ENCODE measurements at regions not wholly inside any gene's neighbourhood (a gene's known extent, or its start where the extent isn't known, plus 50 kb on each side); places are given as distances from the start of the nearest gene placed in this dataset.
A peak's percentile ranks its signal among the peaks of the same experiment; 100 is the strongest.

DNA sequence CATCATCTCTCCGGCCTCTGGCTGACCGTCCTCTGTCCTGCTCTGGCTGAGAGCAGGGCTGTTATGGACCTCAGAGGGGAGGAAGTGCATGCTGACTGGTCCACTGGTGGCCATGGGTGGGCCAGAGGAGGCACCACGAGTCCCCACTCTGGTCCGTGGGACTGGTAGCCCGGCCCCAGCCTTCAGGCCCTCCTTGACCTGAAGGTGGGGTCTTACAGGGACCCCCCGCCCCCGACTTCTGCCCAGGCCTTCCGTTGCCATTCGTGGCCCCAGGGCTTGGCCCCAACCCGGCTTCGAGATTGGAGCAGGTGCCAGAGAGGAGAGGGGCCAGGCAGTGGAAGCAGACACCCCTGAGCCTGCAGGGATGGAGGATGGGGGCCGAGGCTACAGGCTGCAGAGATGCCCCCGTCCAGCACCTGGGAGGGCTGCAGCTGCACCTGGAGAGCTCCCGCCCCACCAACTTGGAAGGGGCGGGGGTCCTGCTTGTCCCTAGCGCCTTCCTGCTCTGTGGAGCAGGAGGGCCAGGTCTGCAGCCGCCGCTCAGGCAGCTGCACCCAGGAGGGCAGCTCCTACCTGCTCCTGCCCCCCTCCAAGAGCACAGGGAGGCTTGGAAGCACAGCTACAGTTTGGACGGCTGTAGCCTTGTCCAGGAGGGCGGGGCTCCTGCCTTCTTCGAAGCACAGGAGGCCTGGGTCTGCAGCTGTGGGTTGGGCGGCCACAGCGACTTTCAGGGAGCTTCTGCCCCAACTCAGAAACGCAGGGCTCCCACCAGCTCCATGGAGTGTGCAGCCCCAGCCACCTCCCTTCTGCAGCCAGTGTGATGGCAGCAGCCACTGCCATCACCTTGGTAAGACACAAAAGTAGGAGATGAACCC is 142.5 kb downstream of the KLF13 start:
- TF ChIP-seq, protein P1, sequence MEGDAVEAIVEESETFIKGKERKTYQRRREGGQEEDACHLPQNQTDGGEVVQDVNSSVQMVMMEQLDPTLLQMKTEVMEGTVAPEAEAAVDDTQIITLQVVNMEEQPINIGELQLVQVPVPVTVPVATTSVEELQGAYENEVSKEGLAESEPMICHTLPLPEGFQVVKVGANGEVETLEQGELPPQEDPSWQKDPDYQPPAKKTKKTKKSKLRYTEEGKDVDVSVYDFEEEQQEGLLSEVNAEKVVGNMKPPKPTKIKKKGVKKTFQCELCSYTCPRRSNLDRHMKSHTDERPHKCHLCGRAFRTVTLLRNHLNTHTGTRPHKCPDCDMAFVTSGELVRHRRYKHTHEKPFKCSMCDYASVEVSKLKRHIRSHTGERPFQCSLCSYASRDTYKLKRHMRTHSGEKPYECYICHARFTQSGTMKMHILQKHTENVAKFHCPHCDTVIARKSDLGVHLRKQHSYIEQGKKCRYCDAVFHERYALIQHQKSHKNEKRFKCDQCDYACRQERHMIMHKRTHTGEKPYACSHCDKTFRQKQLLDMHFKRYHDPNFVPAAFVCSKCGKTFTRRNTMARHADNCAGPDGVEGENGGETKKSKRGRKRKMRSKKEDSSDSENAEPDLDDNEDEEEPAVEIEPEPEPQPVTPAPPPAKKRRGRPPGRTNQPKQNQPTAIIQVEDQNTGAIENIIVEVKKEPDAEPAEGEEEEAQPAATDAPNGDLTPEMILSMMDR (conservative IDR thresholded peaks at IDR 0.05; ENCODE audit: low read depth, low read length), result no peak
- no peak overlapping the region for H3K4me3 ChIP-seq (ENCODE audit: low read depth, low read length)
- DNase-seq (ENCODE audit: low read depth), result no peak

DNA sequence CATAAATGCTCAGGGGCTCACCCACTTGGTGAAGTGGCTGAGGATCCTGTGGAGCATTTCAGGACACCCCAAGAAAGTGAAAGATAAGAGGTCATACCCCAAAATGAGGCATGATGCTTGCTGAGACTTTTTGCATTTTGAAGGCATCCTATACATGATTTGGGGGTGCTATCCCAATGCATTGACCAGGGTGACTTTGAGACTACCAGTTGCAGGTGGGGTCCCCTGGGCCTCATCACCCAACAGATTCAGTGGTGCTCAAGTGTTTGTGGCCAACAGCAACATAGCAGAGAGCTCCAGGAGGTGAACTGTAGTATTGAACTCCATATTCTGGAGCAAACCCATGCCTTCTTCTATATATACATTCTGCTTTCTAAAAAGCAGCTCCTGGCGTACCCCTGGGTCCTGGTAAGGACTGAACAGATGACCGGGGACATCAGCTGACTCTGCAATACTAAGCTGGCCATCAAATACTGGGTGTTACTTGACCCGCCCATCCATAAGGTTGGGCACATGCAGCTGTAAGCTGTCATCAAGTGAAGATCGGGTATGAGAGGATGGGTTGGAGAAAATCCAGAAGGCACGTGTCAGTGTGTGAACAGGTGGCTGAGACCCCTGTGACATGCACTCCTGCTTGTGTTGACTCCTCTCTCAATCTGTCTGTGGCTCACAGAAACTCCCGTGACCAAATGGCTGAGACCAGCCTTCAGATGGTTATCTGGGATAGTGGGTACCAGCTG is 143.3 kb downstream of the KLF13 start:
- no peak overlapping the region for H3K4me3 ChIP-seq (ENCODE audit: low read depth, low read length)
- no peak for DNase-seq (ENCODE audit: low read depth)
- TF ChIP-seq, protein P1 (conservative IDR thresholded peaks at IDR 0.05; ENCODE audit: low read depth, low read length), result no peak

DNA sequence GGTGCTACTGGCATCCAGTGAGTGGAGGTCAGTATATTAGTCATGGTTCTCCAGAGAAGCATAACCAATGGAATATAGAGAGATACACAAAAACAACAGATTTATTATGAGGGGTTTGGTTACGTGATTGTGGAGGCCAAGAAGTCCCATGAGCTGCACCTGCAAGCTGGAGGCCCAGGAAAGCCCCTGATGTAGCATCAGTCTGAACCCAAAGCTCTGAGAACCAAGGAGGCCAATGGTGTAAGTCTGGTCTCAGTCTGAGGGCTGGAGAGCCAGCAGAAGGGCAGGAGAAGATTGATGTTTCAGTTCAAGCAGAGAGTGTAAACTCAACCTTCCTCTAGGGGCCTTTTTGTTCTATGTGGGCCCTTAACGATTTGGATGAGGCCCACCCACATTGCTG is 144.1 kb downstream of the KLF13 start:
- no peak overlapping the region for H3K4me3 ChIP-seq (ENCODE audit: low read depth, low read length)
- no peak for DNase-seq (ENCODE audit: low read depth)
- TF ChIP-seq, protein P1 (conservative IDR thresholded peaks at IDR 0.05; ENCODE audit: low read depth, low read length), result no peak

DNA sequence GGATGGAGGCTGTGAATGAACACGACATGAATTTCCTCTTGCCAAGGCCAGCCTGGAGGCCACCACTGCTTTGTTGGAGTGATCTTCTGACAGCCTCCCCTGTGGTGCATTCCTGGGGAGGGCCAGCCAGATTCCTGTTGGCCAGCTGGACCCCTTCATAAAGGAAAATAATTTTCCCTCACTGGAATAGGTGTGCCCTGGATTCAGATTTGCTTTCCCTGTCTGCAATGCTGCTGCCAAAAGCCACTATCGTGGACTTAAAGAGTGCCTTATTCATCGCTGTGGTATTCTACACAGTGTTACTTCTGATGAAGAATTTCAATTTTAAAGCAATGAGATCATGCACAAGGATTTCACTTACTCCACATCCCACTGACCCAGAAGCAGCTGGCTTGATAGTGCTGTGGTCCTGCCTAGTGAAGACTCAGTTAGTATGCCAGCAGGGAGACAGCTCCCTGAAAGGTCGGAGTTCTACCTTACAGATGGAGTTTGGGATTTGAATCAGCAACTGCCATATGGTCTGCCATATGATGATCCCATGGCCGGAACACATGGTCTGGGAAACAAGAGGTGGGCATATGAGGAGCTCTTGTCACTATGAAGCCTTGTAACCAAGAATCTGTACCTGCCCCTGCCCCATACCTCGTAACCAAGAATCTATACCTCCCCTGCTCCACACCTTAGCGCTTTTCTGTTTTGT is 145.2 kb downstream of the KLF13 start:
- TF ChIP-seq, protein P1 (conservative IDR thresholded peaks at IDR 0.05; ENCODE audit: low read depth, low read length), result no peak

DNA sequence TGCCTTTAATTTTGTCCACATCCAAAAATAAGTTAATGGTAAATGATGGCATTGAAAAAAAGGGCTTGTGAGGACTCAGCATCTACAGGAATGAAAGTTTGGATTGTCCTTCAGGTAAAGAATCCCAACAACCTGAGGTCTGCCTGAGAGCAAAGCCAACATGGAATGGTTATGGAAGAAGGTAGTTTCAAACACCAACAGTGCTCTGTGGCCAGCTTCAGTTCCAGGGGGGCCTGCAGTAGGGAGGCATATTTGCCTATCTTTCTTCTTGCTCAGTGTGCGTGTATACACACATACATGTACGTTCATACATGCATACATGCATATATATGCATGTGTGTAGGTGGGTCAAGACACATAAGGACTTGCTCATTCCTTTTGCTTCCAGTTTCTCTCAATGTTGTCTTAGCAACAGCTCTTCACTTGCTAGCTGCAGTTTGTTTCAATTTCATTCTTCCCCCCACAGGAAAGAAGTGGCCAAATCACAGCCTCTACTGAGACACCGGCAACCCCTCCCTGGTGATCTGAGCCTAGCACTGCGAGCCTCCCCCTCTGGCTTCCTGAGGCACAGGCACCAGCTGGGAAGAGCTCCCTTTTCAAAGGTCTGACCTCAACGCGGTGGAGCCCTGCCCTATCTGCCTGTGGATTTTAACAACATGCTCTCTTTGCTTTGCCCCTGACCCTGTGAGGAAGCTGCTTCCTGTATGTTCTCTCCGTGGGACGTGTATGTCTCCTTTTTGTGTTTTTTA is 146.2 kb downstream of the KLF13 start:
- TF ChIP-seq, protein P1 (conservative IDR thresholded peaks at IDR 0.05; ENCODE audit: low read depth, low read length), result no peak
- no peak overlapping the region for H3K4me3 ChIP-seq (ENCODE audit: low read depth, low read length)
- no peak for DNase-seq (ENCODE audit: low read depth)

More for the DNA sequence above, 145.2 kb downstream of the KLF13 start:
- peak; percentile 23 for DNase-seq (ENCODE audit: low read depth)
- no peak overlapping the region for H3K4me3 ChIP-seq (ENCODE audit: low read depth, low read length)

DNA sequence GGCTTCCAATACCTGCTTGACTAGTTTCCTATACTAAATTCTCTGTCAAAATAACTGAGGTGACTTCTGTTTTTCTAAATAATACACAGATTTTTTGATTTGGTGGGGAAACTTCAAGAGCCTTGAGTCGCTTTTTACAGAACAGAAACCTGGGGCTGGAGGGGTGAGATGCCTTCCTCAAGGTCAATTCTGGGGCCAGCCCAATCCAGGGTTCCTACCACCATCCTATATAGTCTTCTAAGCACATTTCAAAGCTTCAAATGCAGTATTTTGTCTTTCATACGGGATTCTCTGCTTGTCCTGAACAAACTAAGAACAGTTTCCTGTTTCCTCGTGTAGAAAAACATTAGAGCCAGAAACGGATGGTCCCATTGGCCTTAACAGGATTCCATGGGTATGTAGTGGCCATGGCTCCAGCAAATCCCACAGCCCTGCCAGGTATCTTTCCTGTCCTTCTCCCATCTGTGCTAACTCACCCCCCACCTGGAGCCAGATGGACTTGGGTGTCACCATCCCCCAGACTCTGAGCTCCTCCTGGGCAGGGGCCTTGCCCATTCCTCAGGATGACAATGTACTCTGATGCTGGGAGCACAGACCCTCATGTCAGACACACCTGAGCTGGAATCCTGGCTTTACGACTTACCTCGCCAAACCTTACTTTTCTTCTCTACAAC is 146.9 kb downstream of the KLF13 start:
- TF ChIP-seq, protein P1 (conservative IDR thresholded peaks at IDR 0.05; ENCODE audit: low read depth, low read length), result no peak
- DNase-seq (ENCODE audit: low read depth), result no peak
- H3K4me3 ChIP-seq (ENCODE audit: low read depth, low read length), result no peak overlapping the region
